Upper lobe of left lung (tissue), 4 donors: ENCODE measurements at regions not wholly inside any gene's neighbourhood (a gene's known extent, or its start where the extent isn't known, plus 50 kb on each side); places are given as distances from the start of the nearest gene placed in this dataset.

Experiments used
- CTCF ChIP-seq, 6 experiments: fragments of 450-650 bp in 4 of 6; fragments of 200-600 bp in 2 of 6; sonication (generic) in 2 of 6; IDR thresholded peaks; one replicate each; pipeline ENCODE4 v1.5.1; 2016 to 2019; ENCODE audit warnings: antibody characterized with exemption in 6 of 6
- EP300 ChIP-seq, 4 donors: sonication (generic); formaldehyde crosslinking; IDR thresholded peaks; one replicate each; pipeline ENCODE4 v1.5.1; 2017; ENCODE audit warnings: antibody characterized with exemption in 4 of 4, control low read depth in 2 of 4
- POLR2AphosphoS5 ChIP-seq, 2 donors: sonication (generic); formaldehyde crosslinking; IDR thresholded peaks; one replicate each; pipeline ENCODE4 v1.5.1; 2017; ENCODE audit warnings: antibody characterized with exemption in 2 of 2

DNA sequence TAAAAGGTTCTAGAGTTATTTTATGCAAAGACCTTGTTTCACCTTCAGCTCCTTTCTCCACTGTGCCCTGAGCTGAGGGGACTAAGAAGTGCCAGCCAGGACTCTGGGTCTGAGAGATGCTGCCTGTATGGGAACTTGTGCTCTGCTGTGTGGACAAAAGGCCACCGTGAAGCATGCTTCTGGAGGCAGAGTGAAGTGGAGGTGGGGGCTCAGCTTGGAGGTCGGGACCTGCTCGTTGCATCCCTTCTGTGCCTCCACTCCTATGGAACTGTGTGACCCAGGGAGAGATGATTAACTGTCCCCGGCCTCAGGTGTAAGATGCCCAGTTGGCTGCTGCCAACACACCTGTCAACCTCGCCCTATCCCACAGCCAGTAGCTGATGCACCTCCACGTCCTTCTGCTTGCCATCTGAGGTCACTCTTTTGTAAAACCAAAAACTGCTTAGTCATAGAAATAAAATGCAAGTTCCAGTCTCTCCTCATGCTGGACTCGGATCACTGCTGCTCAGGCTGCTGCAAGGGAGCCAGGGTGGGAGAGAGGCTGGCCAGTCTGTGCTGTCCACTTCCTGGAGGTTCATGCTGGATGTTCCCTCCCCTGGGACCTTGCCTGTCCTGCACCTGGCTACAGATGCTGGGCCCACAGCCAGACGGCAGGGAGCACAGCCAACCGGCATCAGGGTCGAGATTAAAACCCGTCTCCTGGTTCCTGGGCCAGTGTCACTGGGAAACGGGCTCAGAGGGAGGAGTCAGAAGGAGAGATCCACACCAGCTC lies 113.2 kb downstream of the ACKR3 start:
- TF ChIP-seq CTCF (IDR thresholded peaks at IDR 0.05) (no peak), EP300 (IDR thresholded peaks at IDR 0.05) (no peak), POLR2AphosphoS5 (IDR thresholded peaks at IDR 0.05) (no peak)
